Fibroblast of lung (primary cell): ENCODE measurements at regions not wholly inside any gene's neighbourhood (a gene's known extent, or its start where the extent isn't known, plus 50 kb on each side); places are given as distances from the start of the nearest gene placed in this dataset.

Experiments used
- CTCF ChIP-seq, 2 donors: IDR thresholded peaks in 1 of 2; conservative IDR thresholded peaks in 1 of 2; 1 replicate in 1 of 2; 2 replicates in 1 of 2; pipeline ENCODE4 v1.5.1; 2011 to 2012; ENCODE audit warnings: low read length in 2 of 2, control low read depth in 1 of 2, inconsistent platforms in 1 of 2, low read depth in 1 of 2, mild to moderate bottlenecking in 1 of 2
- EZH2 ChIP-seq: IDR thresholded peaks from 2 replicates; pipeline ENCODE4 v1.5.1; 2012; ENCODE audit warnings: low read length, control low read depth, mild to moderate bottlenecking; ENCODE audit errors: missing control alignments

- TF ChIP-seq EZH2 (no peak), CTCF (conservative IDR thresholded peaks at IDR 0.05 in 1 of 2, IDR thresholded peaks at IDR 0.05 in 1 of 2; ENCODE audit: low read depth in 1 of 2, low read length in 2 of 2) (no peak)
These were observed 673.9 kb downstream of the FLRT2 start for GRCh38 chr14:86203843-86204242.
